ENCODE measurements at regions not wholly inside any gene's neighbourhood (a gene's known extent, or its start where the extent isn't known, plus 50 kb on each side); places are given as distances from the start of the nearest gene placed in this dataset.

- Histone ChIP-seq H3K9me2 (replicated peaks; ENCODE audit: insufficient read depth) (no peaks in the 10 kb centered on the region), H3K4me1 (ENCODE audit: insufficient read depth) (no peaks in the 10 kb centered on the region), H3K4me3 (no peak overlapping the region), H2AFZ (no peak overlapping the region), H3K27ac (no peak overlapping the region), H3K4me2 (no peak overlapping the region), H3K27me3 (no peaks in the 10 kb centered on the region), H3K79me2 (no peaks in the 10 kb centered on the region), H3K36me3 (replicated peaks; ENCODE audit: insufficient read depth, low read depth) (no peaks in the 10 kb centered on the region), H4K20me1 (ENCODE audit: insufficient read depth, poor library complexity, severe bottlenecking) (no peaks in the 10 kb centered on the region), H3K9me3 (ENCODE audit: low read depth) (no peaks in the 10 kb centered on the region)
- WGBS (ENCODE audit: low lambda C conversion rate, missing lambda C conversion rate), result 67% methylated on average over 3 of the region's 3 CpGs
- no peak for DNase-seq (ENCODE audit: low spot score)
- no peak for TF ChIP-seq EZH2 (IDR thresholded peaks at IDR 0.05; ENCODE audit: borderline replicate concordance)
- TF ChIP-seq, protein P1, sequence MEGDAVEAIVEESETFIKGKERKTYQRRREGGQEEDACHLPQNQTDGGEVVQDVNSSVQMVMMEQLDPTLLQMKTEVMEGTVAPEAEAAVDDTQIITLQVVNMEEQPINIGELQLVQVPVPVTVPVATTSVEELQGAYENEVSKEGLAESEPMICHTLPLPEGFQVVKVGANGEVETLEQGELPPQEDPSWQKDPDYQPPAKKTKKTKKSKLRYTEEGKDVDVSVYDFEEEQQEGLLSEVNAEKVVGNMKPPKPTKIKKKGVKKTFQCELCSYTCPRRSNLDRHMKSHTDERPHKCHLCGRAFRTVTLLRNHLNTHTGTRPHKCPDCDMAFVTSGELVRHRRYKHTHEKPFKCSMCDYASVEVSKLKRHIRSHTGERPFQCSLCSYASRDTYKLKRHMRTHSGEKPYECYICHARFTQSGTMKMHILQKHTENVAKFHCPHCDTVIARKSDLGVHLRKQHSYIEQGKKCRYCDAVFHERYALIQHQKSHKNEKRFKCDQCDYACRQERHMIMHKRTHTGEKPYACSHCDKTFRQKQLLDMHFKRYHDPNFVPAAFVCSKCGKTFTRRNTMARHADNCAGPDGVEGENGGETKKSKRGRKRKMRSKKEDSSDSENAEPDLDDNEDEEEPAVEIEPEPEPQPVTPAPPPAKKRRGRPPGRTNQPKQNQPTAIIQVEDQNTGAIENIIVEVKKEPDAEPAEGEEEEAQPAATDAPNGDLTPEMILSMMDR (IDR thresholded peaks at IDR 0.05; ENCODE audit: poor library complexity), result no peak
- TF ChIP-seq EZH2phosphoT487 (IDR thresholded peaks at IDR 0.05; ENCODE audit: low read depth, severe bottlenecking, unreplicated experiment), result no peak
Measured at GRCh38 chr18:28771849-28772248, 594.9 kb upstream of the CDH2 start.

- H3K36me3 ChIP-seq (replicated peaks; ENCODE audit: insufficient read depth, low read depth), result no peaks in the 10 kb centered on the region
- no peaks in the 10 kb centered on the region for H4K20me1 ChIP-seq (ENCODE audit: insufficient read depth, poor library complexity, severe bottlenecking)
- H3K9me2 ChIP-seq (replicated peaks; ENCODE audit: insufficient read depth), result no peaks in the 10 kb centered on the region
- no peak overlapping the region for H3K4me3 ChIP-seq
- H3K27me3 ChIP-seq, result no peaks in the 10 kb centered on the region
- no peak overlapping the region for H2AFZ ChIP-seq
- no peaks in the 10 kb centered on the region for H3K9me3 ChIP-seq (ENCODE audit: low read depth)
- TF ChIP-seq EZH2 (IDR thresholded peaks at IDR 0.05; ENCODE audit: borderline replicate concordance) (no peak), EZH2phosphoT487 (IDR thresholded peaks at IDR 0.05; ENCODE audit: low read depth, severe bottlenecking, unreplicated experiment) (no peak)
- TF ChIP-seq, protein P1 (IDR thresholded peaks at IDR 0.05; ENCODE audit: poor library complexity), result no peak
- H3K79me2 ChIP-seq, result no peaks in the 10 kb centered on the region
- 75% methylated on average over 8 of the region's 8 CpGs for WGBS (ENCODE audit: low lambda C conversion rate, missing lambda C conversion rate)
- DNase-seq (ENCODE audit: low spot score), result no peak
- H3K27ac ChIP-seq, result no peak overlapping the region
- no peaks in the 10 kb centered on the region for H3K4me1 ChIP-seq (ENCODE audit: insufficient read depth)
- H3K4me2 ChIP-seq, result no peak overlapping the region
Measured at GRCh38 chr18:28768791-28769768, 592.1 kb upstream of the CDH2 start.

GRCh38 chr18:28767727-28768211 is 590.8 kb upstream of the CDH2 start:
- H3K27ac ChIP-seq, result no peak overlapping the region
- no peak for DNase-seq (ENCODE audit: low spot score)

More at GRCh38 chr18:28767727-28768211, 590.8 kb upstream of the CDH2 start:
- no peaks in the 10 kb centered on the region for H3K79me2 ChIP-seq
- 92% methylated on average over 2 of the region's 2 CpGs for whole genome bisulfite sequencing (ENCODE audit: low lambda C conversion rate, missing lambda C conversion rate)
- H3K4me1 ChIP-seq (ENCODE audit: insufficient read depth), result no peaks in the 10 kb centered on the region
- H4K20me1 ChIP-seq (ENCODE audit: insufficient read depth, poor library complexity, severe bottlenecking), result no peaks in the 10 kb centered on the region
- no peaks in the 10 kb centered on the region for H3K9me3 ChIP-seq (ENCODE audit: low read depth)
- no peaks in the 10 kb centered on the region for H3K36me3 ChIP-seq (replicated peaks; ENCODE audit: insufficient read depth, low read depth)
- no peaks in the 10 kb centered on the region for H3K9me2 ChIP-seq (replicated peaks; ENCODE audit: insufficient read depth)
- no peak overlapping the region for H3K4me3 ChIP-seq
- TF ChIP-seq, protein P1 (IDR thresholded peaks at IDR 0.05; ENCODE audit: poor library complexity), result no peak
- TF ChIP-seq EZH2phosphoT487 (IDR thresholded peaks at IDR 0.05; ENCODE audit: low read depth, severe bottlenecking, unreplicated experiment) (no peak), EZH2 (IDR thresholded peaks at IDR 0.05; ENCODE audit: borderline replicate concordance) (no peak)
- H3K27me3 ChIP-seq, result no peaks in the 10 kb centered on the region
- H3K4me2 ChIP-seq, result no peak overlapping the region
- H2AFZ ChIP-seq, result no peak overlapping the region

Measured in hepatocyte (in vitro differentiated cells).